ENCODE measurements at regions not wholly inside any gene's neighbourhood (a gene's known extent, or its start where the extent isn't known, plus 50 kb on each side); places are given as distances from the start of the nearest gene placed in this dataset.
"Not testable (repeated sequence)": the region's sequence is repeated elsewhere in the genome, so short reads cannot be mapped to it uniquely, and the experiment has no call there.

DNA sequence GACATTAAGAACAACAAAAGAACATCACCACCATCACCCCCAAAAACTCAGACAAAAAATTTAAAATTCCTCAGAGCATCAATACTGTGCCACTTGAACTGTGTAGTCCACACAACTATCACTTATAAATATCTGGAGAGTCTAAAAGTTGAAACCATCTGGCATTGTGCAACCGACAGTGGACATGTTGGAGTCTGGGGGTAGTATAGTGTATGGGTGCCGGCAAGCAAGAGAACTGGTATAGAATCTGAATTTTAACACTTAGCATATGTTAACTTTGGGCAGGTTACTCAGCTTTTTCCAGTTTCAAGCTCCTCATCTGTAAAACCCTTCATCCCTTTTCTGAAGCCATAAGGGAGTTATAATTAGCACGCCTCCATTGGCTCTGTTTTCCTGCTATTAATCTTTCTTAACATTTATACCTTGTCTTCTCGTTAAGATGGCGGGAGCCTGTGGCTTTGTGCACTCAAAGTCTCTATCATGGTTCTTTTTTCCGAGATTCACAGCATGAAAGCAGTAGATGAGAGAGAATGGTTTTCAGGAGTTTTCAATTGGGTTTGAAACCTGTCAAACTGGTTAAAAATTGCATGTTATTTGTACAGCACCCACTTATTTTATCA is 255.7 kb upstream of the TBL1XR1 start:
- no peaks in the 10 kb centered on the region for H3K36me3 Mint-ChIP-seq (ENCODE audit: low read depth)
- no peak overlapping the region for H3K27ac Mint-ChIP-seq
- peaks cover 4% of the 10 kb centered on the region for H3K9me3 Mint-ChIP-seq
- ChIA-PET CTCF (no interaction called here), POLR2A (no interaction called here)
- H3K4me3 Mint-ChIP-seq = no peak overlapping the region
- peaks cover 16% of the 10 kb centered on the region for H3K4me1 Mint-ChIP-seq
- no peak for DNase-seq
- H3K27me3 Mint-ChIP-seq = no peaks in the 10 kb centered on the region

GRCh38 chr3:177453451-177453844 is 256.2 kb upstream of the TBL1XR1 start:
- H3K27ac Mint-ChIP-seq = no peak overlapping the region
- peaks cover 4% of the 10 kb centered on the region for H3K9me3 Mint-ChIP-seq
- no peak overlapping the region for H3K4me3 Mint-ChIP-seq
- H3K36me3 Mint-ChIP-seq (ENCODE audit: low read depth) = no peaks in the 10 kb centered on the region
- no peaks in the 10 kb centered on the region for H3K27me3 Mint-ChIP-seq
- ChIA-PET CTCF (no interaction called here), POLR2A (no interaction called here)
- peaks cover 11% of the 10 kb centered on the region for H3K4me1 Mint-ChIP-seq
- DNase-seq = no peak

- H3K27ac Mint-ChIP-seq; POLR2A ChIA-PET; H3K27me3 Mint-ChIP-seq; H3K9me3 Mint-ChIP-seq; H3K4me3 Mint-ChIP-seq; CTCF ChIA-PET; H3K36me3 Mint-ChIP-seq (ENCODE audit: low read depth); DNase-seq; H3K4me1 Mint-ChIP-seq: not testable (repeated sequence)
Measured at GRCh38 chr3:177457204-177457603, 259.9 kb upstream of the TBL1XR1 start.

GRCh38 chr3:177459401-177459800 is 262.1 kb upstream of the TBL1XR1 start:
- no peak for DNase-seq
- no peaks in the 10 kb centered on the region for H3K36me3 Mint-ChIP-seq (ENCODE audit: low read depth)
- H3K27me3 Mint-ChIP-seq = no peaks in the 10 kb centered on the region
- CTCF ChIA-PET = no interaction called here
- H3K9me3 Mint-ChIP-seq = peaks cover 4% of the 10 kb centered on the region
- POLR2A ChIA-PET = no interaction called here
- no peak overlapping the region for H3K27ac Mint-ChIP-seq
- H3K4me3 Mint-ChIP-seq = no peak overlapping the region
- H3K4me1 Mint-ChIP-seq = peaks cover 7% of the 10 kb centered on the region

- CTCF ChIA-PET = no interaction called here
- H3K4me3 Mint-ChIP-seq = no peak overlapping the region
- H3K36me3 Mint-ChIP-seq (ENCODE audit: low read depth) = no peaks in the 10 kb centered on the region
- no peak overlapping the region for H3K27ac Mint-ChIP-seq
- no peaks in the 10 kb centered on the region for H3K27me3 Mint-ChIP-seq
- peaks cover 5% of the 10 kb centered on the region for H3K9me3 Mint-ChIP-seq
- peaks cover 7% of the 10 kb centered on the region for H3K4me1 Mint-ChIP-seq
- DNase-seq = no peak
- POLR2A ChIA-PET = no interaction called here
Measured at GRCh38 chr3:177460047-177460446, 262.8 kb upstream of the TBL1XR1 start.

DNA sequence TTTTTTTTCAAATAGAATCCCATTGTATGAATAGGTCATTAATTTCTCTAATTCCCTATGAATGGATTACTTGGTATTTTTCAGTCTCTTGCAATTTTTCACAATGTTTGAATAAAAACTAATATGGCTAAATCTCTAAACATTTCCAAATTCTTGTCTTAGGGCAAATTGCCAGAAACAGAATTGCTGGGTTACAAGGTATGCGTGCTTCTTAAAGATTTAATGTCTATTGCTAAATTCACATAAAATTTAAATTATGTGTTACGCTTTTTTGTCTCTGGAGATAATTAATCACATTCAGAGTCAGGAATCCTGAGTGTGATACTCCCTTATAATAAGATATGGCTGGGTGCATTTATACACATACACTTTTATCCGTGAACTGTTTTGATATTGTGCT is 264.5 kb upstream of the TBL1XR1 start:
- no peak overlapping the region for H3K4me3 Mint-ChIP-seq
- ChIA-PET POLR2A (no interaction called here), CTCF (interaction anchor here (0.5 kb wide), 1 partner anchor 411 kb away, joined by 5 read pairs; no protein-coding TSS in a partner anchor)
- no peak overlapping the region for H3K27ac Mint-ChIP-seq
- H3K36me3 Mint-ChIP-seq (ENCODE audit: low read depth) = no peaks in the 10 kb centered on the region
- H3K27me3 Mint-ChIP-seq = no peaks in the 10 kb centered on the region
- H3K9me3 Mint-ChIP-seq = peaks cover 4% of the 10 kb centered on the region
- no peak for DNase-seq
- peaks cover 9% of the 10 kb centered on the region for H3K4me1 Mint-ChIP-seq

GRCh38 chr3:177463341-177463740 is 266.1 kb upstream of the TBL1XR1 start:
- H3K9me3 Mint-ChIP-seq; H3K27me3 Mint-ChIP-seq; CTCF ChIA-PET; H3K36me3 Mint-ChIP-seq (ENCODE audit: low read depth); DNase-seq; H3K4me1 Mint-ChIP-seq; POLR2A ChIA-PET; H3K27ac Mint-ChIP-seq; H3K4me3 Mint-ChIP-seq: not testable (repeated sequence)

- H3K4me3 Mint-ChIP-seq = no peak overlapping the region
- peaks cover 9% of the 10 kb centered on the region for H3K4me1 Mint-ChIP-seq
- CTCF ChIA-PET = no interaction called here
- peaks cover 4% of the 10 kb centered on the region for H3K9me3 Mint-ChIP-seq
- DNase-seq = no peak
- no peak overlapping the region for H3K27ac Mint-ChIP-seq
- H3K27me3 Mint-ChIP-seq = no peaks in the 10 kb centered on the region
- no peaks in the 10 kb centered on the region for H3K36me3 Mint-ChIP-seq (ENCODE audit: low read depth)
- POLR2A ChIA-PET = no interaction called here
Measured at GRCh38 chr3:177463863-177464262, 266.6 kb upstream of the TBL1XR1 start.

GRCh38 chr3:177464392-177465256 is 267.3 kb upstream of the TBL1XR1 start:
- POLR2A ChIA-PET = no interaction called here
- H3K27me3 Mint-ChIP-seq = no peaks in the 10 kb centered on the region
- H3K4me3 Mint-ChIP-seq = no peak overlapping the region
- CTCF ChIA-PET = no interaction called here
- no peak for DNase-seq
- H3K9me3 Mint-ChIP-seq = peaks cover 4% of the 10 kb centered on the region
- H3K27ac Mint-ChIP-seq = no peak overlapping the region
- no peaks in the 10 kb centered on the region for H3K36me3 Mint-ChIP-seq (ENCODE audit: low read depth)
- H3K4me1 Mint-ChIP-seq = peaks cover 9% of the 10 kb centered on the region

DNA sequence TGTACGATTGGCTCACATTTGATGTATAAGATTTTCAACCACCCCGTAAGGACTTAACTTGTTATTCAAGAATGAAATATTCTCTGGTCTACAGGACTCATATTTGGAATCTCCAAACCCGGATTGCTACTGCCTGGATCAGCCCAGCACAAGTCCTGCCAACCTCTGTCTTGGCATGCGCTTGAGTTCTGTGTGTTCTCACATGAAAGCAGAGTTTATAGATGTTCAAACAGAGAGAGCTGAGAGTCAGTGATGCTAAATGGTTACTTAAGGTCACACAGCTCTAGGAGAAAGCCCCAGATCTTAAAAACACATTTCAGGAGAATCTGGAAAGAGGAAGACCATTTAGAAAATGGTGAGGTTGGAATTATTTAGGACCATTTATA is 268.0 kb upstream of the TBL1XR1 start:
- ChIA-PET POLR2A (no interaction called here), CTCF (no interaction called here)
- H3K27me3 Mint-ChIP-seq = no peaks in the 10 kb centered on the region
- no peak for DNase-seq
- H3K9me3 Mint-ChIP-seq = peaks cover 4% of the 10 kb centered on the region
- no peak overlapping the region for H3K27ac Mint-ChIP-seq
- no peaks in the 10 kb centered on the region for H3K36me3 Mint-ChIP-seq (ENCODE audit: low read depth)
- H3K4me3 Mint-ChIP-seq = no peak overlapping the region
- peaks cover 9% of the 10 kb centered on the region for H3K4me1 Mint-ChIP-seq

DNA sequence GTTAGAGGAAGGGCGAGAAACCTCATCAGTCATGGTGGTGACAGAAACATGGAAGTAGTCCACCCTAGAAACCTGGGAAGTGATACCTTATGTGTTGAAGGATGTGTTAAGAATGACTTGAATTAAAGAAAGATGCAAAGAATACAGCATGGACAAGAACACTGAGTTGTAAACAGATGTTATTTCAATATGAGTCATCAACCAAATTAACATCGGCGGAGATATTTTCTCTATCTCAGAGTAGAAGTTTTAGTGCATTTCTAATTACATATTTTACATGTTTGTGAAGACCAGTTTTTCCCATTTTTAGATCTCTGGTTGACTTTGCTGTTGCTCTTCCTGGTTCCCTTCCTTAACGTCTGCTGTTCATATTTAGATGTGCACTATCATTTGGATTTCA is 268.8 kb upstream of the TBL1XR1 start:
- POLR2A ChIA-PET = no interaction called here
- Mint-ChIP-seq H3K4me1 (peaks cover 9% of the 10 kb centered on the region), H3K4me3 (no peak overlapping the region), H3K9me3 (peaks cover 4% of the 10 kb centered on the region), H3K27ac (no peak overlapping the region), H3K36me3 (ENCODE audit: low read depth) (no peaks in the 10 kb centered on the region), H3K27me3 (no peaks in the 10 kb centered on the region)
- no peak for DNase-seq
- CTCF ChIA-PET = no interaction called here

GRCh38 chr3:177466622-177467021 is 269.3 kb upstream of the TBL1XR1 start:
- H3K27me3 Mint-ChIP-seq; DNase-seq; H3K4me1 Mint-ChIP-seq; CTCF ChIA-PET; H3K36me3 Mint-ChIP-seq (ENCODE audit: low read depth); POLR2A ChIA-PET; H3K4me3 Mint-ChIP-seq; H3K9me3 Mint-ChIP-seq; H3K27ac Mint-ChIP-seq: not testable (repeated sequence)

GRCh38 chr3:177467247-177467985 is 270.1 kb upstream of the TBL1XR1 start:
- POLR2A ChIA-PET = no interaction called here
- CTCF ChIA-PET = no interaction called here
- Mint-ChIP-seq H3K27me3 (no peaks in the 10 kb centered on the region), H3K9me3 (peaks cover 5% of the 10 kb centered on the region), H3K4me3 (no peak overlapping the region), H3K4me1 (peaks cover 9% of the 10 kb centered on the region), H3K27ac (no peak overlapping the region), H3K36me3 (ENCODE audit: low read depth) (no peaks in the 10 kb centered on the region)
- no peak for DNase-seq

DNA sequence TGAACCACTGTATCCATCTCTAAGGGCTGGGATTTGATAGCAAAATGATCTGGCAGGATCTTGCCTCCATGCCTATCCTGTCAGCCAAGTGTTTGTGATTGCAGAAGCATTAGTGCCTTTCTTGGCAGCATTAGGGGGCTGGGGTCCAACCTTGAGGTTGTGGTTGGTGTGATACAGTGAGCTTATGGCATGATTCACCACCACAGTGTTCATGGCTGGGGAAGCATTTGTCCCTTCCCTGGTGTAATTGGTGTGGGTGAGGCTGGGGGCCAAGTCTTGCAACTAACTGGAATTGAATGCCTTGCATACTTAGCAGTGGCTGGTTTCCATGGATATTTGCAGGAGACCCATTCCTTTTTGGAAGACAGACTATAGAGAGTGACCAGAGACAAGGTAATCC is 271.0 kb upstream of the TBL1XR1 start:
- Mint-ChIP-seq H3K4me1 (peaks cover 9% of the 10 kb centered on the region), H3K9me3 (peaks cover 5% of the 10 kb centered on the region), H3K4me3 (no peak overlapping the region), H3K36me3 (ENCODE audit: low read depth) (no peaks in the 10 kb centered on the region), H3K27ac (no peak overlapping the region), H3K27me3 (no peaks in the 10 kb centered on the region)
- DNase-seq = no peak
- ChIA-PET POLR2A (no interaction called here), CTCF (no interaction called here)
